ENCODE measurements at regions not wholly inside any gene's neighbourhood (a gene's known extent, or its start where the extent isn't known, plus 50 kb on each side); places are given as distances from the start of the nearest gene placed in this dataset.

- DNase-seq (ENCODE audit: low read depth) = no peak
- no peak overlapping the region for H3K4me3 ChIP-seq (ENCODE audit: low read depth, low read length)
- TF ChIP-seq POLR2A (IDR thresholded peaks at IDR 0.05; ENCODE audit: extremely low read depth, insufficient read length) (no peak), CTCF (IDR thresholded peaks at IDR 0.05; ENCODE audit: low read depth, low read length) (no peak), MAX (IDR thresholded peaks at IDR 0.05; ENCODE audit: low read depth, low read length) (no peak), MYC (IDR thresholded peaks at IDR 0.05; ENCODE audit: low read depth, low read length) (no peak)
These were observed 206.6 kb downstream of the TFAP2B start for GRCh38 chr6:51025082-51025777.

- no peak for TF ChIP-seq MYC (IDR thresholded peaks at IDR 0.05; ENCODE audit: low read depth, low read length)
- no peak for TF ChIP-seq MAX (IDR thresholded peaks at IDR 0.05; ENCODE audit: low read depth, low read length)
- TF ChIP-seq POLR2A (IDR thresholded peaks at IDR 0.05; ENCODE audit: extremely low read depth, insufficient read length) = no peak
- no peak for TF ChIP-seq CTCF (IDR thresholded peaks at IDR 0.05; ENCODE audit: low read depth, low read length)
- no peak overlapping the region for H3K4me3 ChIP-seq (ENCODE audit: low read depth, low read length)
- DNase-seq (ENCODE audit: low read depth) = no peak
These were observed 208.8 kb downstream of the TFAP2B start for GRCh38 chr6:51027283-51028065.

GRCh38 chr6:51028276-51028675 lies 209.6 kb downstream of the TFAP2B start:
- no peak for TF ChIP-seq MYC (IDR thresholded peaks at IDR 0.05; ENCODE audit: low read depth, low read length)
- TF ChIP-seq MAX (IDR thresholded peaks at IDR 0.05; ENCODE audit: low read depth, low read length) = no peak
- no peak for TF ChIP-seq POLR2A (IDR thresholded peaks at IDR 0.05; ENCODE audit: extremely low read depth, insufficient read length)
- TF ChIP-seq CTCF (IDR thresholded peaks at IDR 0.05; ENCODE audit: low read depth, low read length) = no peak
- no peak overlapping the region for H3K4me3 ChIP-seq (ENCODE audit: low read depth, low read length)
- DNase-seq (ENCODE audit: low read depth) = no peak

GRCh38 chr6:51029561-51029960 lies 210.9 kb downstream of the TFAP2B start:
- no peak for TF ChIP-seq POLR2A (IDR thresholded peaks at IDR 0.05; ENCODE audit: extremely low read depth, insufficient read length)
- no peak for TF ChIP-seq CTCF (IDR thresholded peaks at IDR 0.05; ENCODE audit: low read depth, low read length)
- no peak for TF ChIP-seq MYC (IDR thresholded peaks at IDR 0.05; ENCODE audit: low read depth, low read length)
- no peak for TF ChIP-seq MAX (IDR thresholded peaks at IDR 0.05; ENCODE audit: low read depth, low read length)
- no peak overlapping the region for H3K4me3 ChIP-seq (ENCODE audit: low read depth, low read length)
- no peak for DNase-seq (ENCODE audit: low read depth)

GRCh38 chr6:51045548-51045947 lies 226.9 kb downstream of the TFAP2B start:
- no peak for DNase-seq (ENCODE audit: low read depth)
- TF ChIP-seq CTCF (IDR thresholded peaks at IDR 0.05; ENCODE audit: low read depth, low read length) (no peak), MYC (IDR thresholded peaks at IDR 0.05; ENCODE audit: low read depth, low read length) (no peak), MAX (IDR thresholded peaks at IDR 0.05; ENCODE audit: low read depth, low read length) (no peak), POLR2A (IDR thresholded peaks at IDR 0.05; ENCODE audit: extremely low read depth, insufficient read length) (no peak)
- no peak overlapping the region for H3K4me3 ChIP-seq (ENCODE audit: low read depth, low read length)
